Skeletal muscle tissue (tissue), 3 donors: ENCODE measurements at regions not wholly inside any gene's neighbourhood (a gene's known extent, or its start where the extent isn't known, plus 50 kb on each side); places are given as distances from the start of the nearest gene placed in this dataset.

ENCODE experiments used
- H3K27ac ChIP-seq: one replicate; pipeline ENCODE4 v1.7.0; 2013; ENCODE audit warnings: mild to moderate bottlenecking, low read depth, low read length, inconsistent platforms
- H3K27me3 ChIP-seq, 3 donors: one replicate each; pipeline ENCODE4 v1.7.0; 2013; ENCODE audit warnings: low read length in 3 of 3; ENCODE audit not compliant: control insufficient read depth in 3 of 3, insufficient read depth in 3 of 3
- H3K36me3 ChIP-seq, 3 donors: one replicate each; pipeline ENCODE4 v1.7.0; 2013; ENCODE audit warnings: low read length in 3 of 3; ENCODE audit not compliant: control insufficient read depth in 3 of 3, insufficient read depth in 3 of 3
- H3K4me1 ChIP-seq, 3 donors: one replicate each; pipeline ENCODE4 v1.7.0; 2013; ENCODE audit warnings: low read length in 3 of 3, mild to moderate bottlenecking in 3 of 3; ENCODE audit not compliant: control insufficient read depth in 3 of 3, insufficient read depth in 3 of 3
- H3K4me3 ChIP-seq, 3 donors: one replicate each; pipeline ENCODE4 v1.7.0; 2013; ENCODE audit warnings: low read length in 3 of 3
- H3K9ac ChIP-seq, 3 donors: one replicate each; pipeline ENCODE4 v1.7.0; 2013; ENCODE audit warnings: low read length in 3 of 3, mild to moderate bottlenecking in 3 of 3, moderate library complexity in 2 of 3, low read depth in 1 of 3
- H3K9me3 ChIP-seq, 3 donors: one replicate each; pipeline ENCODE4 v1.7.0; 2013; ENCODE audit warnings: low read length in 3 of 3; ENCODE audit not compliant: control insufficient read depth in 3 of 3
- donor health status: Osteomylitis.

DNA sequence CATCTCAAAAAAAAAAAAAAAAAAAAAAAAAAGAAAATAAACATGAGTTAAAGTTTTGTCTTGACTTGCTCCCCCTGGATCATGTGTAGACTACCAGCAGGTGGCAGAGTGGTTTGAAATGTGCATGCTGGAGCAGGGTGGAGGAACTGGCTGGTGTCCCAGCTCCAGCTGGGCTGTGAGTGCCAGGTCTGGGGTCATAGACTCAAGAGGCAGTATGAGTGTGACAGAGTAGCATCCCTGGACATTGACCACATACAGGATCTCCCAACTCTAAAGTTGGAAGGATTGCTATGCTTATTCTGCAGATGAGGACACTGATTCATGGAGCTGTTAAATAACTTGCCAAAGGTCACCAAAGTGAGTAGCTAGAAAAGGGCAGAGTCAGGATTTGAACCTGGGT, 198.0 kb upstream of the MPHOSPH6 start:
- no peaks in the 10 kb centered on the region for H3K4me1 ChIP-seq
- no peaks in the 10 kb centered on the region for H3K9me3 ChIP-seq
- H3K4me3 ChIP-seq, result no peak overlapping the region
- no peak overlapping the region for H3K27ac ChIP-seq
- no peaks in the 10 kb centered on the region for H3K27me3 ChIP-seq
- H3K9ac ChIP-seq, result no peak overlapping the region
- no peaks in the 10 kb centered on the region for H3K36me3 ChIP-seq

DNA sequence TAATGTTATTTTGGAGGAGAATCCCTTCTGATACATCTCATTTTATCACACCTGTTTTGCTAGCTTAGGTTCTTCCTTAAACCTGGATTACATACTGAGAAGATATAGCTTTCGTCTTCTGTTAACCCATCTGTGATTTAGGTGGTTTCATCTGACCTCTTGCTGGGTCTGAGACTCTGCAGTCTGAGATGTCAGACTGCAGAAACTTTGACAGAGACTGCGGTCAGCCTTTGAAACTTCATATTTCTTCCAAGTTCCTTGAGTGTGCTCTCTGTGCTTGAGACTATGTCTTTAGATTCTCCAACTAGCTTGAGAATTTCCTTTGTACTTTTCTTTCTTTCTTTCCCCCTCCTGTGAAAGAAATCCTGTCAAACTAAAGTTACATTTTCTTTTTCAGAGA, 196.4 kb upstream of the MPHOSPH6 start:
- Histone ChIP-seq H3K27ac (no peak overlapping the region), H3K27me3 (peaks cover 0 to 3% (median 0%) of the 10 kb centered on the region in 3 donors), H3K36me3 (no peaks in the 10 kb centered on the region), H3K9ac (no peak overlapping the region), H3K4me1 (no peaks in the 10 kb centered on the region), H3K4me3 (no peak overlapping the region), H3K9me3 (no peaks in the 10 kb centered on the region)

DNA sequence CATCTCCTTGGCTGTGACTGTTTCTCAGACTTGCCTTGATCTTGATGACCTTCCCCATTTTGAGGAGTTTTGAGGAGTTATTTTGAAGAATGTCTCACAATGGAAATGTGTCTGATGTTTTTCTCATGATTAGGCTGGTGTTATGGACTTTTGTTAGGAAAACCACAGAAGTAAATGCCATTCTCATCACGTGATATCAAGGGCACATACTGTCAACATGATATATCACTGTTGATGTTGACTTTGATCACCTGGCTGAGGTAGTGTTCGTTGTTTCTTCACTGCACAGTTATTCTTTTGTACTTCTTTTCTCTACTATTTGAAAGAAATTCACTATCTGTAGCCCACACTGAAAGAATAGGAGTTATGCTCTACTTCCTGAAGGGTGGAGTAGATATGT, 194.7 kb upstream of the MPHOSPH6 start:
- no peaks in the 10 kb centered on the region for H3K36me3 ChIP-seq
- no peak overlapping the region for H3K9ac ChIP-seq
- peaks cover 0 to 3% (median 0%) of the 10 kb centered on the region in 3 donors for H3K27me3 ChIP-seq
- no peak overlapping the region for H3K27ac ChIP-seq
- H3K4me1 ChIP-seq, result no peaks in the 10 kb centered on the region
- H3K9me3 ChIP-seq, result no peaks in the 10 kb centered on the region
- no peak overlapping the region for H3K4me3 ChIP-seq

DNA sequence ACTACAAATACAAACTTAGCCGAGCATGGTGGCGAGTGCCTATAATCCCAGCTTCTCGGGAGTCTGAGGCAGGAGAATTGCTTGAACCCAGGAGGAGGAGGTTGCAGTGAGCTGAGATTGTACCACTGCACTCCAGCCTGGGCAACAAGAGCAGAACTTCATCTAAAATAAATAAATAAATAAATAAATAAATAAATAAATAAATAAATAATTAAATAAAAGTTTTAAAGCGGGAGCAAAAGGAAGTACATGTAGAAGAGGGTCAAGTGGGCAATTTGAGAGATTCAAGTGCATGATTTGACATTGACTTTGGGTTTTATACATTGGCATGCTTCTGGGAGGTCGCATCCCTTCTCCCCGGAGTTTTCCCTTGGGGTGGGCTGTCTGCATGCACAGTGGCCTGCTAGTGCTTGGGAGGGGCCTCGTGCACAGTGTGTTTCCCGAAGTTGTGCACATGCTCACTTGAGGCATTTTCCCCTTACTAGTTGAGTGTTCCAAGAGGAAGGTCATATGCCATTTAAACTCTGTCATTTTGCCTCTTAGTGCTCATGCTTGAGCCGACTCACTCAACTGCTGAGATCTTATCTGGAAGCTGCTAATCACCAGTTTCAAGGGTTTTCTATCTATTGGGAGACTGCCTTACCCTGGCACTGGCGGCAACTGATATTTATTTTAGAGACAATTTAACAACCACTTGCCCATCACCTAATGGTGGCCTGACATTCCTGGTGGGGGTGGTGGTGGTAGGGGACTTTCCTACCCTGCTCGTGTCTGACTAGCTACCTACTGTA, 193.2 kb upstream of the MPHOSPH6 start:
- no peaks in the 10 kb centered on the region for H3K36me3 ChIP-seq
- no peak overlapping the region for H3K4me3 ChIP-seq
- no peaks in the 10 kb centered on the region for H3K4me1 ChIP-seq
- no peak overlapping the region for H3K9ac ChIP-seq
- no peak overlapping the region for H3K27ac ChIP-seq
- H3K9me3 ChIP-seq, result no peaks in the 10 kb centered on the region
- peaks cover 0 to 3% (median 0%) of the 10 kb centered on the region in 3 donors for H3K27me3 ChIP-seq

DNA sequence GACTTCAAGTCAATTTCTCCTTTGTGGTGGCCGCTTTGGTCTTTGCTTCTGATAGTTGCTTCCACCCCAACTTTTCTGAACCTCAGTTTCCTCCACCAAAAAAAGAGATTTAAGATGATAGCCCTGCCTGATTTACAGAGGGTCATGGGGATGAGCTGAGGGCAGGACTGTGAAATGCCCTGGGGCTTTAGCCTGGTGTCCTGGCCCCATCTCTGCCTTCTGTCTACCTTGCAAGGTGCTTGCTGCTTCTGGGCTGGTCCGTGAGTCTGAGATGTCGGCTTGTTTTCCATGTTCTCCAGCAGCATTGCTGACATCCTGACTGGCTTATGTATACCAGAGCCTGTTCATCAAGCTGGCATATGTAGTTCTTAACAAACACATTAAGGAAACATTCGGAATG, 191.9 kb upstream of the MPHOSPH6 start:
- Histone ChIP-seq H3K36me3 (no peaks in the 10 kb centered on the region), H3K4me1 (no peaks in the 10 kb centered on the region), H3K9me3 (no peaks in the 10 kb centered on the region), H3K27ac (no peak overlapping the region), H3K4me3 (no peak overlapping the region), H3K27me3 (peaks cover 0 to 3% (median 0%) of the 10 kb centered on the region in 3 donors), H3K9ac (no peak overlapping the region)

DNA sequence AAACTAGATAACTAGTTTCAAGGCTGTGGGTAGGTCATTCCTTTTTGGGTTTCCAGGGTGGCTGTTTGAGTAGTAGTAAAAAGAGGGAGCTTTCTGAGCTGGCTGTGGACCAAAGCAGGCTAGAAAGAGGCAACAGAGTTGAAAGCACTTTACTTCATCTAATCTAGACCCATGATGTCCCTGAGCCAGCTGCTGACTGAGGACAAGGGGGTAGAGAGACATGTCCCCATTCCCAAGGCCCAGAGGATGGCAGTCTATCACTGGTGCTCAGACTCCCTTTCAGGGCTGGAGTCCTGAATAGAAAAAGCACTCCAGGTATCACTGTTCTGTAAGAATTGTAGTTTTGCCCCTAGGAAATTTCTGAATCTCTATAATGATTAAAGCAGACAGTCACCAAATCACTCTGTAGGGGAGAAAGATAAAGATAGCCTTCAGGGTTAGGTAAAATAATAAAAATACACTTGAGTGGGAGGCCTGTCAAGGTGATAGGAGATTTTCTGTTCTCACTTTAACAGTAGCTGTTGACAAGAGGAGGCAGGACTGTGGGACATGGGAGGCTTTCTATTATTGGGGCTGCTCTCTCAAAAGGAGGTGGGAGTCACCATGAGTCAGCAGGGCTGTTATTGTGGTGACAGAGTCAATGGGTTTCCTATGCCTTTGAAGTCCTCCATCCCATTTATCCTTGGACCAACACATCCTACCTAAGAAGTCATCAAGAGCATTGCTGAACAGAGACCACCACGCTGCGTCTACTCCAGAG, 190.2 kb upstream of the MPHOSPH6 start:
- peaks cover 0 to 3% (median 0%) of the 10 kb centered on the region in 3 donors for H3K27me3 ChIP-seq
- H3K27ac ChIP-seq, result no peak overlapping the region
- H3K4me1 ChIP-seq, result no peaks in the 10 kb centered on the region
- no peak overlapping the region for H3K9ac ChIP-seq
- no peaks in the 10 kb centered on the region for H3K9me3 ChIP-seq
- H3K36me3 ChIP-seq, result no peaks in the 10 kb centered on the region
- H3K4me3 ChIP-seq, result no peak overlapping the region

DNA sequence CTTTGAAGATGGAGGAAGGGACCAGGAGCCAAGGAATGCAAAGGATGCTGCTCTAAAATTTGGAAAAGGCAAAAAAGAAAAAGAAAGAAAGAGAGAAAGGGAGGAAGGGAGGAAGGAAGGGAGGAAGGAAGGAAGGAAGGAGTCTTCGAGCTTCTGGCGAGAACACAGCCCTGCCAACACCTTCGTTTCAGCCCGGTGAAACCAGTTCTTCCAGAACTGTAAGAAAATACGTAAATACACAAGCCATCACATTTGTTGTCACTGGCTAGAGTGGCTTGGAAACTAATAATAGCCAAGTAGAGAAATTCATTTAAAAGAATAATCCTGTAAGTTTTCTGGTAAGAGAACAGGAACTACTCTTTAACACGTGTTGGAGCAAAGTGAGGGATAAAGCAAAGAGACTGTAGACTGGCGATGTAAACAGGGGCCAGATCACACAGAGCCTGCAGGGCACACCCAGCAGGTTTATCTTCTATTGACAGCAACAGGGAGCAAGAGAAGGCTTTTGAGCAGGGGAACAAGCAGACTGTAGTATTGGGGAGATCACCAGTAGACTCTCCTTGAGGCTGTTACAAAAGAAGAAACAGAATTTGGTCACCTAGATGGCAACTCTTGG, 188.7 kb upstream of the MPHOSPH6 start:
- no peaks in the 10 kb centered on the region for H3K9me3 ChIP-seq
- no peaks in the 10 kb centered on the region for H3K36me3 ChIP-seq
- no peak overlapping the region for H3K27ac ChIP-seq
- no peaks in the 10 kb centered on the region for H3K4me1 ChIP-seq
- H3K9ac ChIP-seq, result no peak overlapping the region
- H3K27me3 ChIP-seq, result peaks cover 0 to 3% (median 0%) of the 10 kb centered on the region in 3 donors
- H3K4me3 ChIP-seq, result no peak overlapping the region

DNA sequence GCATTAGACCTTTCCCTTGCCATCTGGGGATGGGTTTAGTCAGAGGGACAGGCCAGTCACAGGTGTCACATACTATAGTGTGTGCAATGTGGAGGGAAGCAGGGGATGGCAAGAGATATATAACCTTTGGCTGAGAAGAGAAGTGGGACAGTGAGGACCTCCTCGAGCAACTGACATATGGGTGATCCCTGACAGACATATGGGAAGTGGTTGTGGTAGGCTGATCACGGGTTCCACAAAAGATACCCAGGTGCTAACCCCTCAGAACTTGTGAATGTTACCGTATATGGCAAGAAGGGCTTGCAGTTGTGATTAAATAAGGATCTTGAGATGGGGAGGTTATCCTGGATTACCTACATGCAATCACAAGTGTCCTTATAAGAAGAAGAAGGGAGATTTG, 188.1 kb upstream of the MPHOSPH6 start:
- no peak overlapping the region for H3K27ac ChIP-seq
- H3K9me3 ChIP-seq, result no peaks in the 10 kb centered on the region
- H3K9ac ChIP-seq, result no peak overlapping the region
- H3K36me3 ChIP-seq, result no peaks in the 10 kb centered on the region
- H3K4me3 ChIP-seq, result no peak overlapping the region
- peaks cover 0 to 3% (median 0%) of the 10 kb centered on the region in 3 donors for H3K27me3 ChIP-seq
- no peaks in the 10 kb centered on the region for H3K4me1 ChIP-seq

DNA sequence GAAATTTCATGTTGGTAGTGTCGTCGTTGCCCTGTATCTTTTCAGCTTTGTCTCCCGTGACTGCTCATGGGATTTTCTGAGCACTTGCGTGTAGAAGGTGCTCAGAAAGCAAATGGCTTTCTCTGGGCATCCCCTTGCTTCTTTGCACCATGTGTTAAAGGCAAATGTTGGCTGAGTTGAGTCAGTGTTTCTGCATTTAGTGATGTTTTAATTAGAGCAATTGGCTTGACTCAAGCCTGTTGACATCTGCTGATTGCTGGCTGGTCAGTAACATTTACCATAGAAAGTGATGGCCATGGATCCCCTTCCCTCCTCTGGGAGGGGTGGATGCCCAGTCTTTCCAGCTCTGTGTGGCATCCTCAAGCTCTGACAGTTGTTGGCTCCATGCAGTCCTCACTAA, 187.2 kb upstream of the MPHOSPH6 start:
- Histone ChIP-seq H3K36me3 (no peaks in the 10 kb centered on the region), H3K9me3 (no peaks in the 10 kb centered on the region), H3K4me1 (no peaks in the 10 kb centered on the region), H3K27me3 (peaks cover 0 to 1% (median 0%) of the 10 kb centered on the region in 3 donors), H3K4me3 (no peak overlapping the region), H3K27ac (no peak overlapping the region), H3K9ac (no peak overlapping the region)

DNA sequence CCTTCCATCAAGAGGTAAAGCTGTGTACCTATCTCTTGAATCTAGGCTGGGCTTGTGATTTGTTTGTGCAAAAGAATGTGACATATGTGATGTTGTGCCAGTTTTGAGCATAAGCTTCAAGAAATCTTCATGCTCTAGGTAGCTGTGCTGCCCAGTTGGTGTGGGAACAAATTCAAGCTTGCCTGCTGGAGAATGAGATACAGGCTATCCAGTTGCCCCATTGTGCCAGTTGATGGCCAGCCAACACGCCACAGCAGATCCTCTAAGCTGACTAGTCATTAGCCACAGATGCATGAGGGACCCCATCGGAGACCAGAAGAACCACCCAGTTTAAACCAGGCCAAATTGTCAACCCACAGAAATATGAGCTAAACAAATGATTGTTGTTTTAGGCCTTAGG, 180.5 kb upstream of the MPHOSPH6 start:
- Histone ChIP-seq H3K36me3 (no peaks in the 10 kb centered on the region), H3K27me3 (no peaks in the 10 kb centered on the region), H3K4me3 (no peak overlapping the region), H3K9me3 (no peaks in the 10 kb centered on the region), H3K9ac (no peak overlapping the region), H3K4me1 (peaks cover 0 to 7% (median 0%) of the 10 kb centered on the region in 3 donors), H3K27ac (no peak overlapping the region)
